BE2C (cell line): ENCODE measurements at regions not wholly inside any gene's neighbourhood (a gene's known extent, or its start where the extent isn't known, plus 50 kb on each side); places are given as distances from the start of the nearest gene placed in this dataset.

Experiments used
- DNase-seq: peaks from one replicate; pipeline ENCODE4 v3.0.0-alpha.2; 2020
- H3K27me3 ChIP-seq: fragments of 250-450 bp; sonication (Bioruptor Pico); 2 replicates; pipeline ENCODE4 v1.5.1; 2020; ENCODE audit warnings: mild to moderate bottlenecking
- H3K36me3 ChIP-seq: fragments of 250-450 bp; sonication (Bioruptor Pico); 2 replicates; pipeline ENCODE4 v1.5.1; 2020; ENCODE audit warnings: mild to moderate bottlenecking
- H3K4me1 ChIP-seq: fragments of 250-450 bp; sonication (Bioruptor Pico); 2 replicates; pipeline ENCODE4 v1.5.1; 2020
- H3K4me3 ChIP-seq: 2 replicates; pipeline ENCODE4 v1.5.1; 2011; ENCODE audit warnings: low read depth, low read length
- H3K9me3 ChIP-seq: fragments of 250-450 bp; sonication (Bioruptor Pico); 2 replicates; pipeline ENCODE4 v1.5.1; 2020
- CTCF ChIP-seq: IDR thresholded peaks from 2 replicates; pipeline ENCODE4 v1.5.1; 2012; ENCODE audit warnings: mild to moderate bottlenecking, low read depth, low read length

- Histone ChIP-seq H3K4me3 (no peak overlapping the region), H3K27me3 (no peaks in the 10 kb centered on the region; the same call in 1 of the 2 replicates), H3K4me1 (no peaks in the 10 kb centered on the region), H3K36me3 (no peaks in the 10 kb centered on the region), H3K9me3 (no peaks in the 10 kb centered on the region)
- TF ChIP-seq CTCF: no peak
- no peak for DNase-seq
Observed at GRCh38 chr20:4559906-4560305, 126.3 kb upstream of the PRNP start.

DNA sequence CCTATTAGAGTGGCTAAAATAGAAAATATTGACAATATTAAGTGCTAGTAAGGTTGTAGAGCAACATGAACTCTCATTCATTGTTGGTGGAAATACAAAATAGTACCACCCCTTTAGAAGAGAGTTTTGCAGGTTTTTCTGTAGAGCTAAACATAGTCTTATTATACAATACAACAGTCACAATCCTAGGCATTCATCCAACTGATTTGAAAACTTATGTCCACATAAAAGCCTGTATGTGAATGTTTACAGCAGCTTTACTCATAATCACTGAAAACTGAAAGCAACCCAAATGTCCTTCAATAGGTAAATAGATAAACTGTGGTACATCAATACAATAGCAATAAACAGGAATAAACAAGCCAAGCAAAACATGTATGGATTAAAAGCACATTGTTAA lies 127.2 kb upstream of the PRNP start:
- no peaks in the 10 kb centered on the region for H3K4me1 ChIP-seq
- TF ChIP-seq CTCF: no peak
- H3K4me3 ChIP-seq: no peak overlapping the region
- DNase-seq: no peak
- no peaks in the 10 kb centered on the region for H3K36me3 ChIP-seq
- H3K27me3 ChIP-seq: no peaks in the 10 kb centered on the region; the same call in 1 of the 2 replicates
- no peaks in the 10 kb centered on the region for H3K9me3 ChIP-seq

DNA sequence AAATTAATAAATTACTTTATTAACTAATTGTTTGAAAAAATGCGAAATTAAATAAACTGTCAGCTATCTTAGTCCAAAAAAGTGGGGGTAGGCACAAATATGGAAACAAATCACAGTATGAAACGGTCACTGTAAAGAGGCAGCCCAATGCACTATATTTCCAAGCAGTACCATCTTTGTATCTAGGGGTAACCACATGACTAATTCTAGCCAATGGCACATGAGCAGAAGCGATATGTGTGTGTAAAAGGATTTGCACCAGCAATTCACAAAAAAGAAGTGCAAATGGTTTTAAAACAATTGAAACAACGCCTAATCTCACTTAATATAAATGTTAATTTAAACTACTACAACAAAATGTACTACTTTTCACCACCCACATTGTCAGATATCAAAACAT lies 129.5 kb upstream of the PRNP start:
- Histone ChIP-seq H3K4me3 (no peak overlapping the region), H3K27me3 (no peaks in the 10 kb centered on the region; the same call in 1 of the 2 replicates), H3K4me1 (no peaks in the 10 kb centered on the region), H3K36me3 (no peaks in the 10 kb centered on the region), H3K9me3 (no peaks in the 10 kb centered on the region)
- TF ChIP-seq CTCF: no peak
- DNase-seq: no peak

GRCh38 chr20:4555188-4555890 lies 130.9 kb upstream of the PRNP start:
- H3K4me3 ChIP-seq: no peak overlapping the region

DNA sequence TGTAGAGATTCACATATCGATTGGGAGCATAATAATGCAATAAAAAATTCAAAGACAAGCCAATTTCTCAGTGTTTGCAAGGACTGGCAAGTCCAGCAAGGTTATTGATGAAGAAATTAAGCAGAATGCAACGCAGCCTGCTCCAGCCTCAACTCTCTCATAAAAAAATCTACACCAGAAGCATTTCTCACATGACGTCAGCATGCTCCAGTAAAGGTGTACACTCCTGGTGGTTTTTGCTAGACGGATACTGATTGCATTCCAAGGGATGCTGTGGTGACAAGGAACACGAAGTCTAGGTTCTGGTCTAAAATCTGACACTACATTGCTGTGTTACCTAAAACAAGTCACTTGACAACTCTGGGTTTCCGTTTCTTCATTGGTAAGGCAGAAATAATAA lies 131.9 kb upstream of the PRNP start:
- no peak for DNase-seq
- H3K4me3 ChIP-seq: no peak overlapping the region
- H3K27me3 ChIP-seq: no peaks in the 10 kb centered on the region; the same call in 1 of the 2 replicates
- H3K9me3 ChIP-seq: no peaks in the 10 kb centered on the region
- no peak for TF ChIP-seq CTCF
- H3K36me3 ChIP-seq: no peaks in the 10 kb centered on the region
- no peaks in the 10 kb centered on the region for H3K4me1 ChIP-seq

More at GRCh38 chr20:4555188-4555890, 130.9 kb upstream of the PRNP start:
- Histone ChIP-seq H3K9me3 (no peaks in the 10 kb centered on the region), H3K36me3 (no peaks in the 10 kb centered on the region), H3K4me1 (no peaks in the 10 kb centered on the region), H3K27me3 (no peaks in the 10 kb centered on the region; the same call in 1 of the 2 replicates)
- no peak for TF ChIP-seq CTCF
- no peak for DNase-seq

DNA sequence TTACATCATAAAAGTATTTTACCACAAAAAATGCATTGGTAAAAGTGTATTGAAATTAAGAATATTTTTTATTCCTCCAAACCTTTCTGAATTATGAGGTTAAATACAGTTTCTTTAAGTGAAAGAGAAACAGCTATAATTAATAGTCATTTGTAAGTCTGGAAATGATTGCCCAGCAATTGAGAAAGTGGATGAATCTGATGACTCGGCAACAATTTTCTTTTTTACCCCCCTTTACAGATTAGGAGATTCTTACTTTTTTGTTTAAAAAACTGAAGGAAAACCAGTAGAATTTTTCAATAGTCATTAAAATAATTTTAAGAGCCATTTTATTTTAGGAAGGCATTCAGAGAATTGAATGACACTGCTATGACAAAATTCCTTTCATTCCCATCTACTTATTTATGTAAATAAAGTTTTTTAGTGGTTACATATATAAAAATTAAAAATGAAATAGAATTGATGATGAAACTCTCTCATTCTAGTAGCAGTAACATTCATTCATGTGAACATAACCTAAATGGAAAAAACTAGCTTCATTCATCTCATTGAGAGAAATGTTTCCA lies 134.1 kb upstream of the PRNP start:
- no peak for TF ChIP-seq CTCF
- Histone ChIP-seq H3K27me3 (no peaks in the 10 kb centered on the region; the same call in 1 of the 2 replicates), H3K36me3 (no peaks in the 10 kb centered on the region), H3K9me3 (no peaks in the 10 kb centered on the region), H3K4me1 (no peaks in the 10 kb centered on the region), H3K4me3 (no peak overlapping the region)
- DNase-seq: no peak
